H1 (cell line): ENCODE measurements at regions not wholly inside any gene's neighbourhood (a gene's known extent, or its start where the extent isn't known, plus 50 kb on each side); places are given as distances from the start of the nearest gene placed in this dataset.

Experiments
- RAD21 ChIP-seq, 2 experiments: IDR thresholded peaks in 1 of 2; conservative IDR thresholded peaks in 1 of 2; 2 replicates each; pipeline ENCODE4 v1.6.1; 2011; ENCODE audit warnings: low read depth in 2 of 2, low read length in 2 of 2, improper control_type of control experiment in 1 of 2, inconsistent platforms in 1 of 2, mild to moderate bottlenecking in 1 of 2, moderate library complexity in 1 of 2
- RBBP5 ChIP-seq: IDR thresholded peaks from 2 replicates; pipeline ENCODE4 v1.7.1; 2012; ENCODE audit warnings: low read depth, mild to moderate bottlenecking, inconsistent platforms, low read length, moderate library complexity, borderline replicate concordance
- TBP ChIP-seq: IDR thresholded peaks from 2 replicates; pipeline ENCODE4 v1.6.1; 2011; ENCODE audit warnings: low read depth, low read length, improper control_type of control experiment
- TF ChIP-seq, protein P1 (sequence below), 3 experiments: IDR thresholded peaks; 1 replicate in 2 of 3; 2 replicates in 1 of 3; pipeline versions ENCODE4 v1.5.1 to v1.6.1; 2011; ENCODE audit warnings: low read length in 3 of 3, mild to moderate bottlenecking in 3 of 3, inconsistent platforms in 2 of 3, low read depth in 1 of 3, moderate library complexity in 1 of 3; ENCODE audit not compliant: insufficient read depth in 1 of 3; ENCODE audit errors: control extremely low read depth in 1 of 3
- TF ChIP-seq, protein P2 (sequence below): IDR thresholded peaks from 2 replicates; pipeline ENCODE4 v1.6.1; 2012; ENCODE audit warnings: low read length, inconsistent platforms

DNA sequence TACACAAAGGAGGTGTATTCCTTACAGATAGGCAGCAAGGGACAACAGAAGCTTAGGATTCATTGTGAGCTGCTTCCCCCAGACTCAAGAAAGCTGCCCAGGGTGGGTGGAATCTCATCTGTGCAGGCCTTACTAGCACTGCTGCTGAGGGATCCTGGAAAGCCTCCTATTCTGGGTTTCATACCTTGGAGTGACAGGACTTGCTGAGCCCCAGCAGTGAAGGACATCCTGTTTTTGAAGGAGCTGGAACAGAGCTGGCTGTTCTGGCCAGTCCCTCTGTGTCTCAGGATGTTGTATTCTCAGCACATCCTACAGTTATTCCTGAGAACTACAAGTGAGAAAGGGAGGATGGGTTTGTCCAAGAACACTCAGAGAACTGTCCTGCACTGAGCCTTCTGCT lies 486.3 kb downstream of the PTPRU start (continued):
- TF ChIP-seq, protein P1, sequence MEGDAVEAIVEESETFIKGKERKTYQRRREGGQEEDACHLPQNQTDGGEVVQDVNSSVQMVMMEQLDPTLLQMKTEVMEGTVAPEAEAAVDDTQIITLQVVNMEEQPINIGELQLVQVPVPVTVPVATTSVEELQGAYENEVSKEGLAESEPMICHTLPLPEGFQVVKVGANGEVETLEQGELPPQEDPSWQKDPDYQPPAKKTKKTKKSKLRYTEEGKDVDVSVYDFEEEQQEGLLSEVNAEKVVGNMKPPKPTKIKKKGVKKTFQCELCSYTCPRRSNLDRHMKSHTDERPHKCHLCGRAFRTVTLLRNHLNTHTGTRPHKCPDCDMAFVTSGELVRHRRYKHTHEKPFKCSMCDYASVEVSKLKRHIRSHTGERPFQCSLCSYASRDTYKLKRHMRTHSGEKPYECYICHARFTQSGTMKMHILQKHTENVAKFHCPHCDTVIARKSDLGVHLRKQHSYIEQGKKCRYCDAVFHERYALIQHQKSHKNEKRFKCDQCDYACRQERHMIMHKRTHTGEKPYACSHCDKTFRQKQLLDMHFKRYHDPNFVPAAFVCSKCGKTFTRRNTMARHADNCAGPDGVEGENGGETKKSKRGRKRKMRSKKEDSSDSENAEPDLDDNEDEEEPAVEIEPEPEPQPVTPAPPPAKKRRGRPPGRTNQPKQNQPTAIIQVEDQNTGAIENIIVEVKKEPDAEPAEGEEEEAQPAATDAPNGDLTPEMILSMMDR (IDR thresholded peaks at IDR 0.05; ENCODE audit: control extremely low read depth in 1 of 3, insufficient read depth in 1 of 3, low read depth in 1 of 3, low read length in 3 of 3): no peak
- TF ChIP-seq TBP (no peak), RAD21 (IDR thresholded peaks at IDR 0.05 in 1 of 2, conservative IDR thresholded peaks at IDR 0.05 in 1 of 2; ENCODE audit: low read depth in 2 of 2, low read length in 2 of 2) (no peak), RBBP5 (no peak)
- TF ChIP-seq, protein P2, sequence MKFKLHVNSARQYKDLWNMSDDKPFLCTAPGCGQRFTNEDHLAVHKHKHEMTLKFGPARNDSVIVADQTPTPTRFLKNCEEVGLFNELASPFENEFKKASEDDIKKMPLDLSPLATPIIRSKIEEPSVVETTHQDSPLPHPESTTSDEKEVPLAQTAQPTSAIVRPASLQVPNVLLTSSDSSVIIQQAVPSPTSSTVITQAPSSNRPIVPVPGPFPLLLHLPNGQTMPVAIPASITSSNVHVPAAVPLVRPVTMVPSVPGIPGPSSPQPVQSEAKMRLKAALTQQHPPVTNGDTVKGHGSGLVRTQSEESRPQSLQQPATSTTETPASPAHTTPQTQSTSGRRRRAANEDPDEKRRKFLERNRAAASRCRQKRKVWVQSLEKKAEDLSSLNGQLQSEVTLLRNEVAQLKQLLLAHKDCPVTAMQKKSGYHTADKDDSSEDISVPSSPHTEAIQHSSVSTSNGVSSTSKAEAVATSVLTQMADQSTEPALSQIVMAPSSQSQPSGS: no peak
